Forelimb muscle (tissue), 1 donor: ENCODE measurements at regions not wholly inside any gene's neighbourhood (a gene's known extent, or its start where the extent isn't known, plus 50 kb on each side); places are given as distances from the start of the nearest gene placed in this dataset.

Source experiments
- DNase-seq: peaks from one replicate; pipeline ENCODE4 v3.0.0-alpha.2; 2013; ENCODE audit warnings: low read depth

GRCh38 chr11:131191606-131192005, 178.8 kb upstream of the NTM start:
- DNase-seq = no peak

- DNase-seq = no peak
Measured at GRCh38 chr11:131192628-131193027, 177.8 kb upstream of the NTM start.

- no peak for DNase-seq
Measured at GRCh38 chr11:131193031-131193501, 177.3 kb upstream of the NTM start.

GRCh38 chr11:131194726-131195125, 175.7 kb upstream of the NTM start:
- no peak for DNase-seq

GRCh38 chr11:131195661-131196517, 174.5 kb upstream of the NTM start:
- DNase-seq = no peak

- DNase-seq = no peak
Measured at GRCh38 chr11:131198161-131199014, 172.0 kb upstream of the NTM start.

GRCh38 chr11:131199015-131199280, 171.5 kb upstream of the NTM start:
- DNase-seq = no peak

- DNase-seq = no peak
Measured at GRCh38 chr11:131201674-131202073, 168.7 kb upstream of the NTM start.

GRCh38 chr11:131203040-131203439, 167.4 kb upstream of the NTM start:
- no peak for DNase-seq

GRCh38 chr11:131204282-131204681, 166.1 kb upstream of the NTM start:
- DNase-seq = no peak

- no peak for DNase-seq
Measured at GRCh38 chr11:131204765-131205380, 165.5 kb upstream of the NTM start.

- DNase-seq = no peak
Measured at GRCh38 chr11:131206671-131207070, 163.7 kb upstream of the NTM start.

- DNase-seq = no peak
Measured at GRCh38 chr11:131207901-131208300, 162.5 kb upstream of the NTM start.

GRCh38 chr11:131217313-131218310, 152.8 kb upstream of the NTM start:
- DNase-seq = no peak

- no peak for DNase-seq
Measured at GRCh38 chr11:131218542-131218941, 151.9 kb upstream of the NTM start.

- no peak for DNase-seq
Measured at GRCh38 chr11:131219646-131220045, 150.8 kb upstream of the NTM start.

GRCh38 chr11:131223198-131223991, 147.0 kb upstream of the NTM start:
- no peak for DNase-seq

GRCh38 chr11:131228378-131228777, 142.0 kb upstream of the NTM start:
- no peak for DNase-seq

- DNase-seq = no peak
Measured at GRCh38 chr11:131229221-131229620, 141.2 kb upstream of the NTM start.

GRCh38 chr11:131231317-131231940, 139.0 kb upstream of the NTM start:
- DNase-seq = no peak
